ENCODE measurements at regions not wholly inside any gene's neighbourhood (a gene's known extent, or its start where the extent isn't known, plus 50 kb on each side); places are given as distances from the start of the nearest gene placed in this dataset.

- Histone ChIP-seq H3K27me3 (ENCODE audit: control insufficient read depth in 2 of 2, insufficient read depth in 2 of 2, low read length in 2 of 2) (peaks cover 0 to 2% of the 10 kb centered on the region in 2 experiments), H3K79me2 (ENCODE audit: control insufficient read depth, insufficient read depth, low read length) (no peaks in the 10 kb centered on the region), H3K36me3 (ENCODE audit: control insufficient read depth in 2 of 2, extremely low read depth in 1 of 2, insufficient read depth in 2 of 2, low read length in 2 of 2) (no peaks in the 10 kb centered on the region), H3K4me1 (ENCODE audit: control insufficient read depth, extremely low read depth, insufficient read depth, low read length) (no peaks in the 10 kb centered on the region), H3K4me2 (ENCODE audit: insufficient read depth, low read length) (no peak overlapping the region), H4K20me1 (replicated peaks; ENCODE audit: control insufficient read depth, extremely low read depth, insufficient read depth, low read length) (no peaks in the 10 kb centered on the region), H2AFZ (ENCODE audit: low read depth, low read length) (no peak overlapping the region), H3K9me1 (replicated peaks; ENCODE audit: control insufficient read depth, extremely low read depth, insufficient read depth, low read length) (no peaks in the 10 kb centered on the region), H3K4me3 (replicated peaks in 1 of 3; ENCODE audit: insufficient read depth in 1 of 3, low read depth in 1 of 3, low read length in 3 of 3) (no peak overlapping the region), H3K27ac (ENCODE audit: insufficient read depth, low read depth, low read length) (no peak overlapping the region), H3K9me3 (replicated peaks; ENCODE audit: control insufficient read depth, insufficient read depth, low read length) (no peaks in the 10 kb centered on the region), H3K9ac (replicated peaks; ENCODE audit: extremely low read depth, insufficient read depth, low read length) (no peak overlapping the region)
- CTCF ChIA-PET = no interaction called here
- POLR2A ChIA-PET = no interaction called here
- dilution Hi-C loops (cut with MboI; ENCODE audit: extremely low pct_ligation_motif_present, low sequenced_read_pairs) (no loop called here), intact Hi-C loops (cut with micrococcal nuclease) (no loop called here)
- TF ChIP-seq JUN (IDR thresholded peaks at IDR 0.05; ENCODE audit: borderline replicate concordance, insufficient read depth, insufficient read length, low read depth) (no peak), MAX (IDR thresholded peaks at IDR 0.05; ENCODE audit: insufficient read depth, insufficient read length) (no peak), MYC (IDR thresholded peaks at IDR 0.05; ENCODE audit: low read depth, low read length) (no peak)
- DNase-seq (ENCODE audit: low read depth, low spot score) = no peak
- no peak for FAIRE-seq
- BruUV-seq (replicated peaks) = no TSS peak
These were observed 96.5 kb upstream of the PITX1 start for GRCh38 chr5:135130261-135131215.

- H3K4me1 ChIP-seq (ENCODE audit: control insufficient read depth, extremely low read depth, insufficient read depth, low read length) = no peaks in the 10 kb centered on the region
- H3K9me3 ChIP-seq (replicated peaks; ENCODE audit: control insufficient read depth, insufficient read depth, low read length) = no peaks in the 10 kb centered on the region
- no peak overlapping the region for H3K9ac ChIP-seq (replicated peaks; ENCODE audit: extremely low read depth, insufficient read depth, low read length)
- no peaks in the 10 kb centered on the region for H3K79me2 ChIP-seq (ENCODE audit: control insufficient read depth, insufficient read depth, low read length)
- no peaks in the 10 kb centered on the region for H3K9me1 ChIP-seq (replicated peaks; ENCODE audit: control insufficient read depth, extremely low read depth, insufficient read depth, low read length)
- intact Hi-C loops (cut with micrococcal nuclease) = no loop called here
- no peak for FAIRE-seq
- ChIA-PET CTCF (no interaction called here), POLR2A (no interaction called here)
- TF ChIP-seq POLR2A (IDR thresholded peaks at IDR 0.05; ENCODE audit: low read depth, low read length) (no peak), POLR2AphosphoS5 (IDR thresholded peaks at IDR 0.05; ENCODE audit: insufficient read depth, low read depth, low read length) (no peak), MAX (IDR thresholded peaks at IDR 0.05; ENCODE audit: insufficient read depth, insufficient read length) (no peak), CTCF (IDR thresholded peaks at IDR 0.05; ENCODE audit: extremely low read depth in 1 of 2, insufficient read depth in 1 of 2, low read depth in 1 of 2, low read length in 2 of 2) (no peak), FOS (IDR thresholded peaks at IDR 0.05; ENCODE audit: borderline replicate concordance, insufficient read depth, low read length) (no peak), EZH2 (IDR thresholded peaks at IDR 0.05; ENCODE audit: borderline replicate concordance, low read depth, low read length, severe bottlenecking) (no peak), GATA2 (IDR thresholded peaks at IDR 0.05; ENCODE audit: insufficient read depth, insufficient read length, low read depth, low read length) (no peak), JUN (IDR thresholded peaks at IDR 0.05; ENCODE audit: borderline replicate concordance, insufficient read depth, insufficient read length, low read depth) (no peak), MYC (IDR thresholded peaks at IDR 0.05; ENCODE audit: low read depth, low read length) (no peak)
- BruUV-seq (replicated peaks) = no TSS peak
- no peak for DNase-seq (ENCODE audit: low read depth, low spot score)
- no peak overlapping the region for H3K27ac ChIP-seq (ENCODE audit: insufficient read depth, low read depth, low read length)
- H3K4me2 ChIP-seq (ENCODE audit: insufficient read depth, low read length) = no peak overlapping the region
- H3K36me3 ChIP-seq (ENCODE audit: control insufficient read depth in 2 of 2, extremely low read depth in 1 of 2, insufficient read depth in 2 of 2, low read length in 2 of 2) = no peaks in the 10 kb centered on the region
- dilution Hi-C loops (cut with MboI; ENCODE audit: extremely low pct_ligation_motif_present, low sequenced_read_pairs) = no loop called here
- H4K20me1 ChIP-seq (replicated peaks; ENCODE audit: control insufficient read depth, extremely low read depth, insufficient read depth, low read length) = no peaks in the 10 kb centered on the region
- H3K4me3 ChIP-seq (replicated peaks in 1 of 3; ENCODE audit: insufficient read depth in 1 of 3, low read depth in 1 of 3, low read length in 3 of 3) = no peak overlapping the region
- no peak overlapping the region for H2AFZ ChIP-seq (ENCODE audit: low read depth, low read length)
- peaks cover 0 to 2% of the 10 kb centered on the region in 2 experiments for H3K27me3 ChIP-seq (ENCODE audit: control insufficient read depth in 2 of 2, insufficient read depth in 2 of 2, low read length in 2 of 2)
These were observed 95.3 kb upstream of the PITX1 start for GRCh38 chr5:135129307-135129706.
